H9 (cell line): ENCODE measurements at regions not wholly inside any gene's neighbourhood (a gene's known extent, or its start where the extent isn't known, plus 50 kb on each side); places are given as distances from the start of the nearest gene placed in this dataset.

Source experiments
- DNase-seq: peaks from one replicate; pipeline ENCODE4 v3.0.0-alpha.2; 2017
- H2AFZ ChIP-seq: one replicate; pipeline ENCODE4 v1.6.1; 2013; ENCODE audit warnings: mild to moderate bottlenecking, low read length, control low read depth, moderate library complexity
- H2AK5ac ChIP-seq: 2 replicates; pipeline ENCODE4 v1.6.1; 2013; ENCODE audit warnings: low read length, control low read depth, mixed read lengths; ENCODE audit not compliant: insufficient read length
- H2BK120ac ChIP-seq: one replicate; pipeline ENCODE4 v1.6.1; 2013; ENCODE audit warnings: low read depth, mild to moderate bottlenecking, low read length, control low read depth, inconsistent platforms; ENCODE audit not compliant: poor library complexity, severe bottlenecking
- H2BK12ac ChIP-seq: 2 replicates; pipeline ENCODE4 v1.6.1; 2013; ENCODE audit warnings: low read length, control low read depth, mixed read lengths, low read depth; ENCODE audit not compliant: insufficient read length
- H2BK15ac ChIP-seq: 2 replicates; pipeline ENCODE4 v1.6.1; 2013; ENCODE audit warnings: low read depth, low read length, control low read depth
- H2BK20ac ChIP-seq: one replicate; pipeline ENCODE4 v1.6.1; 2013; ENCODE audit warnings: low read depth, mild to moderate bottlenecking, low read length, control low read depth, inconsistent platforms; ENCODE audit not compliant: poor library complexity, severe bottlenecking
- H2BK5ac ChIP-seq: 2 replicates; pipeline ENCODE4 v1.6.1; 2013; ENCODE audit warnings: low read length, control low read depth, mixed read lengths; ENCODE audit not compliant: insufficient read length
- H3K14ac ChIP-seq: 2 replicates; pipeline ENCODE4 v1.6.1; 2013; ENCODE audit warnings: low read length, control low read depth; ENCODE audit not compliant: insufficient read depth
- H3K18ac ChIP-seq: 2 replicates; pipeline ENCODE4 v1.6.1; 2013; ENCODE audit warnings: low read depth, mild to moderate bottlenecking, mixed read lengths, low read length, control low read depth; ENCODE audit not compliant: insufficient read length
- H3K23ac ChIP-seq: 2 replicates; pipeline ENCODE4 v1.6.1; 2013; ENCODE audit warnings: low read length, control low read depth, mixed read lengths, low read depth; ENCODE audit not compliant: insufficient read length
- H3K23me2 ChIP-seq: 2 replicates; pipeline ENCODE4 v1.6.1; 2013; ENCODE audit warnings: low read depth, mild to moderate bottlenecking, mixed read lengths, low read length, control low read depth; ENCODE audit not compliant: insufficient read length, poor library complexity, severe bottlenecking
- H3K27ac ChIP-seq: 2 replicates; pipeline ENCODE4 v1.5.1; 2013; ENCODE audit warnings: low read length, control low read depth, mixed read lengths, low read depth; ENCODE audit not compliant: insufficient read length
- H3K27me3 ChIP-seq: 2 replicates; pipeline ENCODE4 v1.6.1; 2013; ENCODE audit warnings: low read length, control low read depth, inconsistent platforms; ENCODE audit not compliant: insufficient read depth
- H3K4ac ChIP-seq: 2 replicates; pipeline ENCODE4 v1.6.1; 2013; ENCODE audit warnings: low read depth, mild to moderate bottlenecking, control low read depth, inconsistent platforms, low read length, moderate library complexity
- H3K4me1 ChIP-seq: 2 replicates; pipeline ENCODE4 v1.6.1; 2013; ENCODE audit warnings: low read length, control low read depth, inconsistent platforms; ENCODE audit not compliant: insufficient read depth
- H3K4me2 ChIP-seq: 2 replicates; pipeline ENCODE4 v1.6.1; 2013; ENCODE audit warnings: low read length, control low read depth, mixed read lengths; ENCODE audit not compliant: insufficient read length, insufficient read depth
- H3K56ac ChIP-seq: 2 replicates; pipeline ENCODE4 v1.6.1; 2013; ENCODE audit warnings: low read depth, mild to moderate bottlenecking, mixed read lengths, low read length, control low read depth; ENCODE audit not compliant: insufficient read length
- H3K79me1 ChIP-seq: 2 replicates; pipeline ENCODE4 v1.6.1; 2013; ENCODE audit warnings: low read depth, mild to moderate bottlenecking, moderate library complexity, low read length, control low read depth, inconsistent platforms; ENCODE audit not compliant: insufficient read depth, poor library complexity, severe bottlenecking
- H3K79me2 ChIP-seq: 2 replicates; pipeline ENCODE4 v1.6.1; 2013; ENCODE audit warnings: low read length, control low read depth, inconsistent platforms; ENCODE audit not compliant: insufficient read depth
- H3K9ac ChIP-seq: 2 replicates; pipeline ENCODE4 v1.6.1; 2013; ENCODE audit warnings: low read length, control low read depth, mixed read lengths; ENCODE audit not compliant: insufficient read length; ENCODE audit errors: extremely low read depth
- H3K9me3 ChIP-seq: one replicate; pipeline ENCODE4 v1.6.1; 2013; ENCODE audit warnings: low read depth, low read length, inconsistent platforms; ENCODE audit not compliant: control insufficient read depth
- H3T11ph ChIP-seq: one replicate; pipeline ENCODE4 v1.6.1; 2013; ENCODE audit warnings: mild to moderate bottlenecking, low read length, control low read depth, inconsistent platforms
- H4K20me1 ChIP-seq: one replicate; pipeline ENCODE4 v1.6.1; 2013; ENCODE audit not compliant: control insufficient read depth, insufficient read length, insufficient read depth
- H4K5ac ChIP-seq: 2 replicates; pipeline ENCODE4 v1.6.1; 2013; ENCODE audit warnings: low read depth, mild to moderate bottlenecking, mixed read lengths, low read length, control low read depth; ENCODE audit not compliant: insufficient read length
- H4K8ac ChIP-seq: replicated peaks from 2 replicates; pipeline ENCODE4 v1.6.1; 2013; ENCODE audit warnings: low read length, control low read depth, mixed read lengths, low read depth; ENCODE audit not compliant: insufficient read length
- H4K91ac ChIP-seq: 2 replicates; pipeline ENCODE4 v1.6.1; 2013; ENCODE audit warnings: low read depth, mild to moderate bottlenecking, moderate library complexity, mixed read lengths, low read length, control low read depth; ENCODE audit not compliant: insufficient read length
- H3K27ac Mint-ChIP-seq, 3 experiments: 2 replicates in 2 of 3; 3 replicates in 1 of 3; pipeline ENCODE4 v1.8.0; 2020 to 2021; ENCODE audit warnings: mixed read lengths in 3 of 3, mild to moderate bottlenecking in 1 of 3, moderate library complexity in 1 of 3
- H3K27me3 Mint-ChIP-seq: 2 replicates; pipeline ENCODE4 v1.8.0; 2021; ENCODE audit warnings: low read depth, mild to moderate bottlenecking, moderate library complexity, mixed read lengths
- H3K36me3 Mint-ChIP-seq, 3 experiments: 2 replicates in 2 of 3; 3 replicates in 1 of 3; pipeline ENCODE4 v1.8.0; 2020 to 2021; ENCODE audit warnings: low read depth in 3 of 3, mixed read lengths in 3 of 3; ENCODE audit not compliant: insufficient read depth in 1 of 3
- H3K4me1 Mint-ChIP-seq, 2 experiments: 2 replicates each; pipeline ENCODE4 v1.8.0; 2020; ENCODE audit warnings: mixed read lengths in 2 of 2
- H3K4me3 Mint-ChIP-seq, 2 experiments: 2 replicates in 1 of 2; 3 replicates in 1 of 2; pipeline ENCODE4 v1.8.0; 2020 to 2021; ENCODE audit warnings: mild to moderate bottlenecking in 2 of 2, mixed read lengths in 2 of 2, moderate library complexity in 1 of 2
- H3K9me3 Mint-ChIP-seq, 2 experiments: 2 replicates in 1 of 2; 3 replicates in 1 of 2; pipeline ENCODE4 v1.8.0; 2020; ENCODE audit warnings: mild to moderate bottlenecking in 2 of 2, mixed read lengths in 2 of 2, moderate library complexity in 1 of 2
- CTCF ChIP-seq: fragments of 200-600 bp; sonication (generic); conservative IDR thresholded peaks from 3 replicates; pipeline ENCODE4 v1.8.0; 2021; ENCODE audit warnings: antibody characterized with exemption, mild to moderate bottlenecking
- WGBS: extraction: QIAGEN DNeasy Blood & Tissue Kit; methylation state at CpG from one replicate; pipeline ENCODE4 v1.1.7; 2013; ENCODE audit warnings: missing lambda C conversion rate, low lambda C conversion rate, mixed read lengths; ENCODE audit not compliant: insufficient read length; ENCODE audit errors: extremely low coverage; 5-methylcytosine and 5-hydroxymethylcytosine counted together

- Histone ChIP-seq H3K18ac (no peak overlapping the region), H3K4me1 (no peaks in the 10 kb centered on the region), H3K23ac (no peak overlapping the region), H3K56ac (no peak overlapping the region), H2AFZ (no peak overlapping the region), H2BK5ac (no peak overlapping the region), H4K5ac (no peak overlapping the region), H2BK12ac (no peak overlapping the region), H2BK15ac (no peak overlapping the region), H3K79me1 (no peaks in the 10 kb centered on the region), H2AK5ac (no peak overlapping the region), H3K79me2 (no peaks in the 10 kb centered on the region), H3K23me2 (no peaks in the 10 kb centered on the region), H3T11ph (no peak overlapping the region), H3K27me3 (no peaks in the 10 kb centered on the region), H3K4me2 (no peak overlapping the region), H3K14ac (no peak overlapping the region), H2BK20ac (no peak overlapping the region), H3K27ac (no peak overlapping the region), H2BK120ac (no peak overlapping the region), H3K9ac (no peak overlapping the region), H4K20me1 (no peaks in the 10 kb centered on the region), H3K4ac (no peak overlapping the region), H4K8ac (no peak overlapping the region), H3K9me3 (no peaks in the 10 kb centered on the region), H4K91ac (no peak overlapping the region)
- Mint-ChIP-seq H3K4me1 (peaks cover 4% of the 10 kb centered on the region in 2 experiments; a peak in 3 of 4 replicates), H3K9me3 (peaks cover 0 to 1% of the 10 kb centered on the region in 2 experiments; a peak in 2 of 5 replicates), H3K36me3 (peaks cover 0 to 1% (median 0%) of the 10 kb centered on the region in 3 experiments; a peak in 5 of 7 replicates), H3K4me3 (no peak overlapping the region), H3K27me3 (no peaks in the 10 kb centered on the region), H3K27ac (no peak overlapping the region; a peak in 1 of 7 replicates)
- WGBS: no CpG with 5 or more reads among the region's 3 CpGs
- DNase-seq: no peak
- TF ChIP-seq CTCF: no peak
Observed at GRCh38 chr4:134560728-134561127, 359.1 kb upstream of the PABPC4L start.
